Hematopoietic multipotent progenitor cell treated with erythropoietin and hydrocortisone succinate and interleukin-3 and kit ligand, for 15 days (in vitro differentiated cells): ENCODE measurements at regions not wholly inside any gene's neighbourhood (a gene's known extent, or its start where the extent isn't known, plus 50 kb on each side); places are given as distances from the start of the nearest gene placed in this dataset.

Experiments used
- DNase-seq: peaks from one replicate; pipeline ENCODE4 v3.0.0-alpha.2; 2015; ENCODE audit warnings: low spot score

- DNase-seq: no peak
These were observed 256.9 kb downstream of the GPATCH2 start for GRCh38 chr1:217373761-217374701.

- no peak for DNase-seq
These were observed 258.6 kb downstream of the GPATCH2 start for GRCh38 chr1:217372049-217372970.

- no peak for DNase-seq
These were observed 260.1 kb downstream of the GPATCH2 start for GRCh38 chr1:217370757-217371156.

GRCh38 chr1:217369996-217370551 is 260.8 kb downstream of the GPATCH2 start:
- no peak for DNase-seq

- DNase-seq: no peak
These were observed 261.5 kb downstream of the GPATCH2 start for GRCh38 chr1:217369271-217369981.

- no peak for DNase-seq
These were observed 266.7 kb downstream of the GPATCH2 start for GRCh38 chr1:217364220-217364619.

GRCh38 chr1:217363319-217363718 is 267.6 kb downstream of the GPATCH2 start:
- no peak for DNase-seq

GRCh38 chr1:217360510-217360909 is 270.4 kb downstream of the GPATCH2 start:
- DNase-seq: no peak

GRCh38 chr1:217354895-217355294 is 276.0 kb downstream of the GPATCH2 start:
- no peak for DNase-seq

- no peak for DNase-seq
These were observed 281.8 kb downstream of the GPATCH2 start for GRCh38 chr1:217348960-217349664.

- no peak for DNase-seq
These were observed 286.2 kb downstream of the GPATCH2 start for GRCh38 chr1:217344712-217345111.

GRCh38 chr1:217343907-217344306 is 287.0 kb downstream of the GPATCH2 start:
- no peak for DNase-seq

GRCh38 chr1:217342105-217342504 is 288.8 kb downstream of the GPATCH2 start:
- DNase-seq: no peak

GRCh38 chr1:217336724-217337123 is 294.2 kb downstream of the GPATCH2 start:
- DNase-seq: no peak

GRCh38 chr1:217333939-217334338 is 297.0 kb downstream of the GPATCH2 start:
- no peak for DNase-seq

- DNase-seq: no peak
These were observed 298.3 kb downstream of the GPATCH2 start for GRCh38 chr1:217332431-217333065.

GRCh38 chr1:217331698-217332097 is 299.2 kb downstream of the GPATCH2 start:
- DNase-seq: no peak

- no peak for DNase-seq
These were observed 303.0 kb downstream of the GPATCH2 start for GRCh38 chr1:217327901-217328300.

- DNase-seq: no peak
These were observed 308.1 kb downstream of the GPATCH2 start for GRCh38 chr1:217322834-217323233.

GRCh38 chr1:217315346-217315745 is 315.5 kb downstream of the GPATCH2 start:
- DNase-seq: no peak

- no peak for DNase-seq
These were observed 317.8 kb downstream of the GPATCH2 start for GRCh38 chr1:217313096-217313495.
